GM21723 (cell line): ENCODE measurements at regions not wholly inside any gene's neighbourhood (a gene's known extent, or its start where the extent isn't known, plus 50 kb on each side); places are given as distances from the start of the nearest gene placed in this dataset.
"Not testable (repeated sequence)": the region's sequence is repeated elsewhere in the genome, so short reads cannot be mapped to it uniquely, and the experiment has no call there.

ENCODE experiments used
- ATAC-seq: cut with Tn5 transposase; IDR thresholded peaks from one replicate; pipeline ENCODE4 v1.9.1; 2021; ENCODE audit warnings: mild to moderate bottlenecking, moderate library complexity; ENCODE audit not compliant: unreplicated experiment

GRCh38 chr11:90525962-90526361, 303.1 kb upstream of the CHORDC1 start:
- ATAC-seq: no peak

DNA sequence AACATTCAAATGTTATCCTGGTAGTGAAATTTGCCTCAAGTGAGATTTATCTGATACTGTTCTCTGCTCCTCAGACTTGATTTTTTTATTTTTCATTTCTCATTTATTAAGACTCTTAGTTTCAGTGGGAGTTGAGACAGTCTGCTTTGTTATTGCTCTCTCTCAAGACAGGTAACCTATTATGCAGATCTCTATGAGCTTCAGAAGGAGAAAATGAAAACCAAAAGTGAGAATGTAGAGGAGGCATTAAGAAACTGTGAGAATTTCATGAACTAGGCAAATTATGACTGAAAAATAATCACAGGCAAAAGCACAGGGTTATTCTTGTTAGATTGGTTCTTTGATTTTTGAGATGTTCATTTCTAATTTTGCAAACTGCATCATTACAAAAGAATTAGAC, 290.0 kb upstream of the CHORDC1 start:
- ATAC-seq: peak; percentile 93

GRCh38 chr11:90510839-90511238, 288.0 kb upstream of the CHORDC1 start:
- ATAC-seq: no peak

DNA sequence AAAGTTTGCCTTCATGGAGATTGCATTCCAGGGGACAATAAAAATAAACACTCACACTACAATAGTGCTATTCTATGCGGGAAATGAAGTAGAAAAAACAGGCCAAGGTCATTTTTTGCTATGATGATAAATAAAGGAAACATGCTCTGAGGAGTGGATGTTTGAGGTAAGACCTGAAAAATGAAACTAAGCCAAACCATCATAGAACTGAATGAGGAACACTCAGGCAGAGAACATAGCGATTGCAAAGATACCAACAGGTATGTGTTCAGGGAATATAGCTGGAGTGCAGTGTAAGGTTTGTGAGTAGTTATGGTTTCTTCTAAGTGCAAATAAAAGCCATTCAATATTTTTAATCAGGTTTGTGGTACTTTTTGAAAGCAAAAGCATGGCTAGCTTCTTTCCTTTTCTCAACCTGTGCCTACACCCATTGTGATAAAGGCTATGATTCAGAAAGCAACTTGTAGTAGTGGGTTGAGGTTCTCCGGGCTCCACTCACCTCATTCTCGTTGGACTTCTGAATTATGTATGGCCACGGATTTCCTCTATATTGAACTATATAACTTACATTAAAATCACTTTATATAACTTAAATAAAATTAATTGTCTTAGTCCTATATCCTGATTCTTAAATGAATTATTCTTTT, 278.2 kb upstream of the CHORDC1 start:
- no peak for ATAC-seq

DNA sequence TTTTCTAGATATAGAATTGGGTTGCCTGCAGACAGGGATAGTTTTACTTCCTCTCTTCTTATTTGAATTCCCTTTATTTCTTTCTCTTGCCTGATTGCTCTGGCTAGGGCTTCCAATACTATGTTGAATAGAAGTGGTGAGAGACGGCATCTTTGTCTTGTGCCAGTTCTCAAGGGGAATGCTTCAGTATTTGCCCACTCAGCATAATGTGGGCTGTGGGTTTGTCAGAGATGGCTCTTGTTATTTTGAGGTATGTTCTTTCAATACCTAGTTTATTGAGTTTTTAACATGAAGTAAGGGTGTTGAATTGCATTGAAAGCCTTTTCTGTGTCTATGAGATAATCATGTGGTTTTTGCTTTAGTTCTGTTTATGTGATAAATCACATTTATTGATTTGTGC, 273.9 kb upstream of the CHORDC1 start:
- no peak for ATAC-seq

- no peak for ATAC-seq
Observed at GRCh38 chr11:90493379-90493778, 270.5 kb upstream of the CHORDC1 start.

GRCh38 chr11:90491466-90491865, 268.6 kb upstream of the CHORDC1 start:
- ATAC-seq: no peak

GRCh38 chr11:90476442-90477007, 253.7 kb upstream of the CHORDC1 start:
- ATAC-seq: peak; percentile 73

DNA sequence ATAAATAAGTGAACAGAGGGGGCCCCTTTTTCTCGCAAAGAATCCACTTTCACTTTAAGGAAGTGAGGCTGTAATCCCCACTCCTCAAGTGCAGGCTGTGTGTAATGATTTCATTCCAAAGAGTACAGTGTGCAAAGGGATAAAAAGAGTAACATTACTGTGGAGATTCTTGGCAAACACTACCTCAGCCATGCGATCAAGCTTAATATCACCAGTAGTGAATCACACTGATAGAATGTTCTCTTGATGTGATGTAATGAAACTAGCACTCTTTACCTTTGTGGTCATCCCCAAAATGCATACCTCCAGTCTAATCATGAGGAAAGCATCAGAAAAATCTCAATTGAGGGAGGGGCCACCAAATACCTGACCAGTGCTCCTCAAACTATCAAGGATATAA, 246.1 kb upstream of the CHORDC1 start:
- no peak for ATAC-seq

GRCh38 chr11:90465553-90465952, 242.7 kb upstream of the CHORDC1 start:
- ATAC-seq: no peak

- ATAC-seq: not testable (repeated sequence)
Observed at GRCh38 chr11:90455347-90455920, 232.6 kb upstream of the CHORDC1 start.

GRCh38 chr11:90453525-90453924, 230.7 kb upstream of the CHORDC1 start:
- no peak for ATAC-seq

- ATAC-seq: no peak
Observed at GRCh38 chr11:90449606-90450005, 226.8 kb upstream of the CHORDC1 start.

DNA sequence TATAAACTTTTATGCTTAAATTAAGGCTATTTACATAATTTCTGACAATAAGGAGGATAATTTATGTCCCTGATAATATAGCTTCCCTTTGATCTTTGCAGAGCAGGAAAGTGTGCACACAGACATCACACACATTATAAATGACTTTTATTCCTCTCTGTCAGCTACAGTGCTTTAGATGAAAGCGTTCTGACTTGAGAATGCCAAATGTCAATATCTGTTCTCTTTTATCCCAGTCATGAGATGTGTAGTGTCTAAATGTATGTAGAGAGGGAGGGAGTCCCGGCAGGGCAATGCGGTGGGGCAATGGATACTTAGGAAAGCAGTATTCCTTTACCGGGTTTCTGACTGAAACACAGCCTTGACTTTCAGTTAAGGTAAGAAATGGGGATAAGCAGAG, 225.4 kb upstream of the CHORDC1 start:
- ATAC-seq: no peak

DNA sequence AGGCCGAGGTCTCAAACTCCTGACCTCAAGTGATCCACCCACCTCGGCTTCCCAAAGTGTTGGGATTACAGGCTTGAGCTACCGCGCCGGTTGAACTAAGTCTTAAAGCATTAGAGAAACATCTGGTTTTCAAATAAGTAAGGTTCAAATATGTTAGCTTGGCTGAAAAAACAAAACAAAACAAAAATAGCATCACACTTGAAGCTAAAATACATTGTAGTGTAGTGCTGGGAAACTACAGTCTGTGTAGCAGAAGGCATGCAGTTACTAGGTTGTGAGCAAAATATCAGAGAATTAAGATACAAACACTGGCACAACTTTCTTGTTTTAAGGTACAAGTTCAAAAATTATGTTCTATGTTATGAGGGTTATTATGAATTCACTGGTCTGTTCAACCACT, 224.8 kb upstream of the CHORDC1 start:
- no peak for ATAC-seq

DNA sequence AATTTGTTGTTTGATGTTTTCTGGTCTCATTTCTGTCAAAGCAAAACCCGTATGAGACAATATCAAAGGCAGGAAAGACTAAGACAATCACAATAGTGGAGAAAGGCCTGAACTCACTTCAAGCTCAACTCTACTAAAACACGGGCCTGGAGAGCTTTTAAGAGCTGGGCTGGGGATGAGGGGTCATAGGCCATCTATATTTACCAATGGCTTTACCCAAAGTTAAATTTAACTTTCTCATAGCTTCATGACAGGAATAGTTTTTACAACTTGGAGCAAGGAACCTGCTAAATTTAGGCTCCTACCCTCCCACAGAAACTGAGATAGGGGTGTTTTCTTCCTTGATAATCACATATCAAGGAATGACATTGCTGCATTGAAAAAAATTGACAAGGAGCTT, 223.4 kb upstream of the CHORDC1 start:
- no peak for ATAC-seq

GRCh38 chr11:90438069-90438468, 215.2 kb upstream of the CHORDC1 start:
- ATAC-seq: no peak

GRCh38 chr11:90434858-90435257, 212.0 kb upstream of the CHORDC1 start:
- ATAC-seq: no peak

GRCh38 chr11:90428836-90429235, 206.0 kb upstream of the CHORDC1 start:
- ATAC-seq: no peak

DNA sequence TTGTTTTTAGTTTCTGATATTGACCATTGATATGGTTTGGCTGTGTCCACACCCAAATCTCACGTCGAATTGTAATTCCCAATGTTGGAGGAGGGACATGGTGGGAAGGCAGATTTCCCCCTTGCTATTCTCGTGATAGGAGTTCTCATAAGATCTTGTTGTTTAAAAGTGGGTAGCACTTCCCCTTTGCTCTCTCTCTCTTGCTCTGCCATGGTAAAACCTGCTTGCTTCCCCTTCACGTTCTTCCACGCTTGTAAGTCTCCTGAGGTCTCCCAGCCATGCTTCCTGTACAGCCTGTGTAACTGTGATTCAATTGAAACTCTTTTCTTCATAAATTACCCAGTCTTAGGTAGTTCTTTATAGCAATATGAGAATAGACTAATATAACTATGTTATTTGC, 203.6 kb upstream of the CHORDC1 start:
- no peak for ATAC-seq

- ATAC-seq: no peak
Observed at GRCh38 chr11:90423378-90423777, 200.5 kb upstream of the CHORDC1 start.

DNA sequence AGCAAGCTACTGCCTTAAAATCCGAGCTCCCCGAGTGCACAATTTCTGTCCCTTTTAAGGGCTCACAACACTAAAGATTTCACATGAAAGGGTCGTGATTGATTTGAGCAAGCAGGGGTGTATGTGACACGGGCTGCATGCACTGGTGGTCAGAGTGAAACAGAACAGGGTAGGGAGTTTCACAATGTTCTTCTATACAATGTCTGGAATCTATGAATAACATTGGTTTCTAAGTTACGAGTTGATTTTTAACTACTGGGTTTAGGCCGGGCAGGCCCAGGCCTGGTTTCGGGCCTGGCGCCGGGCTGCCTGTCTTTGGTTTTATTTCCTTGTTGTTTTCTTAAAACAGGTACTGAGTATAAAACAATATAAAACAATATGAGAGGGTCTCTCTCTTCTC, 199.9 kb upstream of the CHORDC1 start:
- ATAC-seq: not testable (repeated sequence)

- no peak for ATAC-seq
Observed at GRCh38 chr11:90414221-90414620, 191.4 kb upstream of the CHORDC1 start.
